ENCODE measurements at regions not wholly inside any gene's neighbourhood (a gene's known extent, or its start where the extent isn't known, plus 50 kb on each side); places are given as distances from the start of the nearest gene placed in this dataset.

DNA sequence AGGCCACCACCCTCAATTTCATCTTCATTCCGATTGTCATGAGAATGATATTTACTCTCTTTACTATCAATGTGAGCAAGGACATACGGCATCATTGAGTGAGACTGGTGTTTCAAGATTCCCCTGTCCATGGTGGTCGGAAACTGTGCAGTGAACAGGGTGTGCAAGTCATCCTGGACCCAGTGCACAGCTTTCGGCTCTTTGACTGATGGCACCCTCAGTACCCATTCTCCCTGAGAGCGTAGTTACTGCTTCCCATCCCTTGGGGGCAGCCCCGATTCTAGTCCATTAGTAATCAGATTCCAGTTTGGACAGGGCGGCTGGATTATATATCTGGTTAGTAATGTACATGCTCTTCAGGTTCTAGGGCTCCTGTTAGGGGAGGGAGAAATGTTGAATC is 61.7 kb upstream of the SUB1 start:
- Histone ChIP-seq H3K4me3 (replicated peaks; ENCODE audit: insufficient read depth, low read length) (no peak overlapping the region), H3K27me3 (ENCODE audit: insufficient read depth, poor library complexity, severe bottlenecking) (no peaks in the 10 kb centered on the region), H3K27ac (replicated peaks) (no peak overlapping the region)
- TF ChIP-seq, protein P1, sequence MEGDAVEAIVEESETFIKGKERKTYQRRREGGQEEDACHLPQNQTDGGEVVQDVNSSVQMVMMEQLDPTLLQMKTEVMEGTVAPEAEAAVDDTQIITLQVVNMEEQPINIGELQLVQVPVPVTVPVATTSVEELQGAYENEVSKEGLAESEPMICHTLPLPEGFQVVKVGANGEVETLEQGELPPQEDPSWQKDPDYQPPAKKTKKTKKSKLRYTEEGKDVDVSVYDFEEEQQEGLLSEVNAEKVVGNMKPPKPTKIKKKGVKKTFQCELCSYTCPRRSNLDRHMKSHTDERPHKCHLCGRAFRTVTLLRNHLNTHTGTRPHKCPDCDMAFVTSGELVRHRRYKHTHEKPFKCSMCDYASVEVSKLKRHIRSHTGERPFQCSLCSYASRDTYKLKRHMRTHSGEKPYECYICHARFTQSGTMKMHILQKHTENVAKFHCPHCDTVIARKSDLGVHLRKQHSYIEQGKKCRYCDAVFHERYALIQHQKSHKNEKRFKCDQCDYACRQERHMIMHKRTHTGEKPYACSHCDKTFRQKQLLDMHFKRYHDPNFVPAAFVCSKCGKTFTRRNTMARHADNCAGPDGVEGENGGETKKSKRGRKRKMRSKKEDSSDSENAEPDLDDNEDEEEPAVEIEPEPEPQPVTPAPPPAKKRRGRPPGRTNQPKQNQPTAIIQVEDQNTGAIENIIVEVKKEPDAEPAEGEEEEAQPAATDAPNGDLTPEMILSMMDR (IDR thresholded peaks at IDR 0.05; ENCODE audit: insufficient read depth, low read length): no peak
- TF ChIP-seq GABPA (IDR thresholded peaks at IDR 0.05; ENCODE audit: low read depth) (no peak), SPI1 (IDR thresholded peaks at IDR 0.05; ENCODE audit: borderline replicate concordance, low read depth) (no peak), POLR2AphosphoS5 (IDR thresholded peaks at IDR 0.05; ENCODE audit: low read depth) (no peak)
- TF ChIP-seq, protein P2, sequence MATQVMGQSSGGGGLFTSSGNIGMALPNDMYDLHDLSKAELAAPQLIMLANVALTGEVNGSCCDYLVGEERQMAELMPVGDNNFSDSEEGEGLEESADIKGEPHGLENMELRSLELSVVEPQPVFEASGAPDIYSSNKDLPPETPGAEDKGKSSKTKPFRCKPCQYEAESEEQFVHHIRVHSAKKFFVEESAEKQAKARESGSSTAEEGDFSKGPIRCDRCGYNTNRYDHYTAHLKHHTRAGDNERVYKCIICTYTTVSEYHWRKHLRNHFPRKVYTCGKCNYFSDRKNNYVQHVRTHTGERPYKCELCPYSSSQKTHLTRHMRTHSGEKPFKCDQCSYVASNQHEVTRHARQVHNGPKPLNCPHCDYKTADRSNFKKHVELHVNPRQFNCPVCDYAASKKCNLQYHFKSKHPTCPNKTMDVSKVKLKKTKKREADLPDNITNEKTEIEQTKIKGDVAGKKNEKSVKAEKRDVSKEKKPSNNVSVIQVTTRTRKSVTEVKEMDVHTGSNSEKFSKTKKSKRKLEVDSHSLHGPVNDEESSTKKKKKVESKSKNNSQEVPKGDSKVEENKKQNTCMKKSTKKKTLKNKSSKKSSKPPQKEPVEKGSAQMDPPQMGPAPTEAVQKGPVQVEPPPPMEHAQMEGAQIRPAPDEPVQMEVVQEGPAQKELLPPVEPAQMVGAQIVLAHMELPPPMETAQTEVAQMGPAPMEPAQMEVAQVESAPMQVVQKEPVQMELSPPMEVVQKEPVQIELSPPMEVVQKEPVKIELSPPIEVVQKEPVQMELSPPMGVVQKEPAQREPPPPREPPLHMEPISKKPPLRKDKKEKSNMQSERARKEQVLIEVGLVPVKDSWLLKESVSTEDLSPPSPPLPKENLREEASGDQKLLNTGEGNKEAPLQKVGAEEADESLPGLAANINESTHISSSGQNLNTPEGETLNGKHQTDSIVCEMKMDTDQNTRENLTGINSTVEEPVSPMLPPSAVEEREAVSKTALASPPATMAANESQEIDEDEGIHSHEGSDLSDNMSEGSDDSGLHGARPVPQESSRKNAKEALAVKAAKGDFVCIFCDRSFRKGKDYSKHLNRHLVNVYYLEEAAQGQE (IDR thresholded peaks at IDR 0.05; ENCODE audit: insufficient replicate concordance, low read depth): peak; percentile 68
- no peak for DNase-seq (ENCODE audit: low read depth in 1 of 2, low spot score in 1 of 2)

DNA sequence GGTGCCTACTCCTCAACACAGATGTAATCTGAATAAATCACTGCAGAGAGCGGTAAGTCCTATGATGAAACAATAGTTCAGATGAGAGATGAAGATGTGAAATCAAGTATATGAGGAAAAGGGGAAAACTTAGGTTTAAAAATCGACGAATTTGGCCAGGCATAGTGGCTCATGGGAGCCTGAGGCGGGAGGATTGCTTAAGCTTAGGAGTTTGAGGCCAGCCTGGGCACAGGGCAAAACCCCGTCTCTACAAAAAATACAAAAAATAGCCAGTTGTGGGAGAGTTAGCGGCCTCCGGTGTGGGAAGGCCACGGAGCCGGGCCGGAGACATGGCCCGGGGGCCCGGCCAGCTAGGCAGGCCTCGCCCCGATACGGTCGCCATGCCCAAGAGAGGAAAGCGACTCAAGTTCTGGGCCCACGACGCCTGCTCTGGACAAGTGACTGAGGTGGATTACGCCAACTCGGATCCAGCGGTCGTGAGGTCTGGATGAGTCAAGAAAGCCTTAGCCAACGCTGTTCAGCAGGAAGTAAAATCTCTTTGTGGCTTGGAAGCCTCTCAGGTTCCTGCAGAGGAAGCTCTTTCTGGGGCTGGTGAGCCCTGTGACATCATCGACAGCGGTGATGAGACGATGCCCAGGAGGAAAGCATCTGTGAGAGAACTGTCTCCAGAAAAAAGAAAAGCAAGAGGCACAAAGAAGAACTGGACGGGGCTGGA is 62.8 kb upstream of the SUB1 start:
- TF ChIP-seq GABPA (IDR thresholded peaks at IDR 0.05; ENCODE audit: low read depth) (no peak), SPI1 (IDR thresholded peaks at IDR 0.05; ENCODE audit: borderline replicate concordance, low read depth) (peak; percentile 11; the same call in 1 of the 2 replicates), POLR2AphosphoS5 (IDR thresholded peaks at IDR 0.05; ENCODE audit: low read depth) (peak; percentile 33; the same call in 1 of the 2 replicates)
- TF ChIP-seq, protein P1 (IDR thresholded peaks at IDR 0.05; ENCODE audit: insufficient read depth, low read length): no peak
- TF ChIP-seq, protein P2 (IDR thresholded peaks at IDR 0.05; ENCODE audit: insufficient replicate concordance, low read depth): no peak
- peak overlapping the region; percentile 54 for H3K27ac ChIP-seq (replicated peaks)
- H3K27me3 ChIP-seq (ENCODE audit: insufficient read depth, poor library complexity, severe bottlenecking): no peaks in the 10 kb centered on the region
- no peak overlapping the region for H3K4me3 ChIP-seq (replicated peaks; ENCODE audit: insufficient read depth, low read length)
- peak; percentile 90 to 95 for DNase-seq (ENCODE audit: low read depth in 1 of 2, low spot score in 1 of 2)

DNA sequence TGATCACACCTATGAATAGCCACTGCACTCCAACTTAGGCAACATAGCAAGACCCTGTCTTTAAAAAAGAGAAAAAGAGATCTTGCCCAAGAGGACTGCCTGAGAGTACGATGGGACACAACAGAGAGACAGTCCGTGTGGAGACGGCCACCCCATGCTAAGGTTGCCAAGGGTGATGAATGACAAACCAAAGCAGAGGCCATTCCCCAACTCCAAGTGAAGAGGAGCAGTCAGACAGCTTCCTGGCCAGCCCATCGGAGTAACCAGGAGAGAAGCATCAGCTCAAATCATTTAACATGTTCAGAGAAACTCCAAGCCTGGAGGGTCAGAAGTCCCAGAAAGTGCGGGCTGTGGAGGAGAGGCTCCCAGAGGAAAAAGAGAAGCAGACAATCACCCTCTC is 63.9 kb upstream of the SUB1 start:
- no peak overlapping the region for H3K4me3 ChIP-seq (replicated peaks; ENCODE audit: insufficient read depth, low read length)
- TF ChIP-seq SPI1 (IDR thresholded peaks at IDR 0.05; ENCODE audit: borderline replicate concordance, low read depth) (no peak), GABPA (IDR thresholded peaks at IDR 0.05; ENCODE audit: low read depth) (no peak)
- TF ChIP-seq, protein P2 (IDR thresholded peaks at IDR 0.05; ENCODE audit: insufficient replicate concordance, low read depth): no peak
- no peaks in the 10 kb centered on the region for H3K27me3 ChIP-seq (ENCODE audit: insufficient read depth, poor library complexity, severe bottlenecking)
- no peak for DNase-seq (ENCODE audit: low read depth in 1 of 2, low spot score in 1 of 2)
- H3K27ac ChIP-seq (replicated peaks): no peak overlapping the region

Measured in HL-60 (cell line).